Non-pigmented ciliary epithelial cell (primary cell): ENCODE measurements at regions not wholly inside any gene's neighbourhood (a gene's known extent, or its start where the extent isn't known, plus 50 kb on each side); places are given as distances from the start of the nearest gene placed in this dataset.
A peak's percentile ranks its signal among the peaks of the same experiment; 100 is the strongest.
"Not testable (repeated sequence)": the region's sequence is repeated elsewhere in the genome, so short reads cannot be mapped to it uniquely, and the experiment has no call there.

Source experiments
- DNase-seq: peaks from one replicate; pipeline ENCODE4 v3.0.0-alpha.2; 2010; ENCODE audit warnings: low read depth

DNA sequence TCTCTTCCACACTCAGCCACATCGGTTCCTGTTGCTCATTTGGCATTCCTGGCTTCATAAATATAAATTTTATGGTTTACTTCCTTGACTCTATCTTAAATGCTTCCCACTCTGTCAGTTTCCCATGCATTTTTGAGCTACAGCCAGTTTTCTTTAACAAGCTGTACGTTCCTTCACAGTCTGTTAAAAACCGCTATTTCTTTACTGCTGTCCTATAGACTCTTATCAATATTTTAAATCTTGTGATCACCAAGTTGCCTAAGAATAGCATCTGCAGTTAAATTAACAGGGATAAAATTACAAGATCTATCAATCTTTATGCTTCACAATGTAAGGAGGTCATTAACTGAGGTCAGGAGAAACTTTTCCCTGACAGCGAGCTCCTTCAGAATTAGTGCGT is 103.1 kb upstream of the RHOBTB1 start:
- no peak for DNase-seq

DNA sequence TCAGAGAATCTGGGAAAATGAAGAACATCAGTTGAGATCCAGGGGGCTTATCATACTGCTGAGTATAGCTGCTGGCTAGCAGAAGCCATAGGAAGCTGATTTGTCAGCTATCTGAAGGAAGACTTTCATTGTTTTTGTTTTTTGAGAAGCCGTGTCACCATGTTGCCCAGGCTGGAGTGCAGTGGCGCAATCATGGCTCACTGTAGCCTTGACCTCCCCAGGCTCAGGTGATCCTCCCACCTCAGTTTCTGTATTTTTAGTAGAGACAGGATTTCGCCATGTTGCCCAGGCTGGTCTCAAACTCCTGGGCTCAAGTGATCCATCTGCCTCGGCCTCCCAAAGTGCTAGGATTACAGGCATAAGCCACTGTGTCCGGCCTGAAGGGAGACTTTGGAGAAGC is 101.5 kb upstream of the RHOBTB1 start:
- not testable (repeated sequence) for DNase-seq

DNA sequence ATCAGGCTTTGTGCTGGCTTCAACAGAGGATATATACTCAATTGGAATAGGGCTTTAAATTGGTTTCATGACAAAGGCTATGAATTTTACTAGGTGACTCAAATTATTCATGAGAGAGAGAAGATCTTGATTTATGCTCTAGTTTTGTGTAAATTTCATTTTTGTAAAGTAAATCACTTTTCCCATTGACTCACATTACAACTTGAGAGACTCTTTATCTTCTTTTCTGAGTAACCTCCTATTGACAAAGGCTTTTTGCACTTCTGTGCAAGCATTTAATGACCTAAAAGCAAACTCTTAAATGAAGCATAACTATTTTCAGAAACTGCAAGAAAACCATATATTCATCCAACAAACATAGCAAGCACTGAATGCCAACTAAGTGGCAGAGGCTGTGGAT is 98.5 kb upstream of the RHOBTB1 start:
- no peak for DNase-seq

DNA sequence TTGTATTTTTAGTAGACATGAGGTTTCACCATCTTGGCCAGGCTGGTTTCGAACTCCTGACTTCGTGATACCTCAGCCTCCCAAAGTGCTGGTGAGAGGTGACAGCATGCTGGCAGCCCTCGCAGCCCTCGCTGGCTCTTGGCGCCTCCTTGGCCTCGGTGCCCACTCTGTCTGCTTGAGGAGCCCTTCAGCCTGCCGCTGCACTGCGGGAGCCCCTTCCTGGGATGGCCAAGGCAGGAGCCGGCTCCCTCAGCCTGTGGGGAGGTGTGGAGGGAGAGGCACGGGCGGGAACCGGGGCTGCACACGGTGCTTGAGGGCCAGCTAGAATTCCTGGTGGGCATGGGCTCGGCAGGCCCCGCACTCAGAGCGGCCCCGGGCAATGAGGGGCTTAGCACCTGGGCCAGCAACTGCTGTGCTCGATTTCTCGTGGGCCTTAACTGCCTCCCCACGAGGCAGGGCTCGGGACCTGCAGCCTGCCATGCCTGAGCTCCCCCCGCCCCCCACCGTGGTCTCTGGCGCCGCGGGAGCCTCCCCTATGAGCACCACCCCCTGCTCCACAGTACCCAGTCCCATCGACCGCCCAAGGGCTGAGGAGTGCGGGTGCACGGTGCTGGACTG is 96.5 kb upstream of the RHOBTB1 start:
- DNase-seq, result no peak

DNA sequence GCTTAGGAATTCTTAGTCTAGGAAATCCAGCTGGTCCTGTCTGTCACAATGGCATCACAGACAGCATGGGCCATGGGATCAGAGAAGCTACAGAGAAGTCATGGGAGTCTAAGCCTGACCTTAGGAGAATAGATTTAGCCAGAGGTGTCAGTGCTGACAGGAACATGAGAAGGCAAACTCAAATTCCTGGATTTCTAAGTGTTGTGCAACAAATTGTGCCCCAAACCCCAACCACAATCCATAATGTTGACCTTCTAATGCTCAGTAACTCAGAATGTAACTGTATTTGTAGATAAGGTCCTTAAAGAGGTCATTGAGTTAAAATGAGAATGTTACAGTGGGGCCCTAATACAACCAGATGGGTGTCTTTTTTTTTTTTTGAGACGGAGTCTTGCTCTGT is 95.9 kb upstream of the RHOBTB1 start:
- DNase-seq, result no peak

DNA sequence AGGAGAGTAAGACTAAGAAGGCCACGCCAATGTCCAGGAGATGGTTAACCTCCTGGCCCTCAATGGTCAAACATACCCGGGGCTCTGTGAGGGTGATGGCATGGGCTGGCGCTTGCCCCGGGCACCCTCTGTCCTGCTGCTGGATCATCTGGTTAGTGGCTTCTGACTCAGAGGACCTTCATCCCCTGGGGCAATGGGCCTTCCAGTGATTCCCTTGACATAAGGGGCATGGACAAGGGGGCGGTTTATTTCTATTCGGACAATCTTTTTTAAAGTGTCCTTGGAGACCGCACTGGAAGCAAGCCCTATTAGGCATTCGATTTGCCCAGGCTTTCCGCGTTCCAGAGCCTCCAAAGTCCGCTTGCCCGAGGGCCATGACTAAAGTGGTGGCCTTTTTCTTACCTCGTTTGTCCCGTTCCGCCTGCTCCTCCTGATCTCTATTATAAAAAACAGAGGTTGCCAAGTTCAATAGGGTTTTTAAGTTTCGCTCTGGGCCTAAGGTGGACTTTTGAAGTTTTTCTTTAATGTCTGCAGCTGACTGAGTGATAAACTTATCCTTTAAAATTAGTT is 93.4 kb upstream of the RHOBTB1 start:
- DNase-seq, result not testable (repeated sequence)

DNA sequence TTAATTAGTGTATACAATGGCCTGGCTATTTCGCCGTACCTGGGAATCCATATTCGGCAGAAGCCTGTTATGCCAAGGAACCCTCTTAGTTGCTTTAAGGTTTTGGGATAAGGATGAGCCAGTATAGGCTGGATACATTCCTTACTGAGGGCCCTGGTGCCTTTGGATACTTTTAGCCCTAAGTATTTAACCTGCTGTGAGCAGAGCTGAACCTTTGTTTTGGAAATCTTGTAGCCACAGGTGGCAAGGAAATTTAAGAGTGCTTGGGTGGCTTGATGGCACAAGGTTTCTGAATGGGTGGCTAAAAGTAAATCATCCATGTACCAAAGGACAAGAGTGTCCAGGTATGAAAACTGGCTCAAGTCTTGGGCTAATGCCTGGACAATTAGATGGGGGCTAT is 92.2 kb upstream of the RHOBTB1 start:
- not testable (repeated sequence) for DNase-seq

DNA sequence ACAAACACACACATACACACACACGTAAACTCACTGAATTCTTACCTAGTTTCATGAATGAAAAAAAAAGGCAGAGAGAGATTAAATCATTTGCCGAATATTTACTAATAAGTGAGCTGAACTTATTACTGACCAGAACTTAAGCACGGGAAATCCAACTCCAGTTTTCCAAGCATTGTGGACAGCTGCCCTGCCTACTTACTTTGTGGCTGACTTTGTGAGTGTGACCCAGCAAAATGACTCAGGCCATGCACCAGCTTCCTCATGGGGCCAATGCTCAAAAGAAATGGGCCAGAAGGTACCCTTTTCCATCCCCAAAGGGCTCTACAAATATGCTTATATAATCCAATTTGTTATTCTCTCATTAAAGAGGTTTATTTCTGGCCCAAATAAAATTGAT is 87.4 kb upstream of the RHOBTB1 start:
- DNase-seq, result no peak

DNA sequence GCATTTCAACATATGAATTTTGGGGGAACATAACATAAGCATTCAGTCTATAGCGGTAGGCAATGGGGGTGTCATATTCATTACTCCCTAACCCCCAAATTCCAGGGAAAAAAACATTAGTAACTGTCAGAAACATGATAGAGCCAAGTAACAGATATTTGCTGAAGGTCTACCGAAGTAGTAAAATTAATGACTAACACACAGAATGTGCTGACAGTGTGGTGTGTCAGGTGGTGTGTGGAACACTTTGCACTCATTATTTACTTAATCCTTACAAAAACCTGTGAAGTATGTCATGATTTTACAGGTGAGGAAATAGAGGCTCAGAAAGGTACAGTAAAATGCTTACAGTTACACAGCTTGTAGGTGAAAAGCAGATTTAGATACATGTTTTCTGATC is 85.4 kb upstream of the RHOBTB1 start:
- no peak for DNase-seq

DNA sequence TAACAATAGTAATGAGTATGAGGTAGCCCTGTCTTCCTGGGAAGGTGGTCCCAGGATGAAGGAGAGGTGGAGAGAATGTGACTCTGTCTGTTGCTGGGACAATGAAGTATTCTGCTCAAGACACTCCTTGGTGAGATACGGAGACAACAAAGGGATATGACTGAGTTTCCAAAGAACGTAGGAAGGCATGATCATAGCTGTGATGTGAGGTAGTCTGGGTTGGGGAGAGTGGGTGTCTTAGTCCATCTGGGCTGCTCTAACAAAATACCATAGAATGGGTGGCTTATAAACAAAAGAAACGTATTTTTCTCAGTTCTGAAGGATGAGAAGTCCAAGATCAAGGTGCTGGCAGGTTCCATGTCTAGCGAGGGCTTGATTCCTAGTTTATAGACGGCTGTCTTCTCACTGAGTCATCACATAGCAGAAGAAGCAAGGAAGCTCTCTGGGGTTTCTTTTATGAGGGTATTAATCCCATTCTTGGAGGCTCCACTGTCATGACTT is 84.9 kb upstream of the RHOBTB1 start:
- peak; percentile 85 for DNase-seq

DNA sequence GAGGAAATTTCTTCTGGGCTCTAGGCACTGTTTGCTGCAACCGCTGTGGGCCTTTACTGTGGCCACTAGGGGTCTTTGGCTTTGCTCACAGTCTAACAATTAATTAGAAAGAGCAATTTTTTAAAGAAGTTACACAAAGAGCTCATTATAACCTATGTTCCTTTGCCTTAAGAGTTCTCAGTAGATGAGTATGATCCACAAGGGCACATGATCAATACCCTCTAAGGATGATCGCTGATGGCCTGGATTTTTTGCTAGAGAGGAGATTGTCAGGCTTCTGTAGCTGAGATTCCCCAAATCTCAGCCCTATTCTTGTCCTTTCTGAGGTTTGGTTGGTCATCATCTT is 80.8 kb upstream of the RHOBTB1 start:
- DNase-seq, result no peak

DNA sequence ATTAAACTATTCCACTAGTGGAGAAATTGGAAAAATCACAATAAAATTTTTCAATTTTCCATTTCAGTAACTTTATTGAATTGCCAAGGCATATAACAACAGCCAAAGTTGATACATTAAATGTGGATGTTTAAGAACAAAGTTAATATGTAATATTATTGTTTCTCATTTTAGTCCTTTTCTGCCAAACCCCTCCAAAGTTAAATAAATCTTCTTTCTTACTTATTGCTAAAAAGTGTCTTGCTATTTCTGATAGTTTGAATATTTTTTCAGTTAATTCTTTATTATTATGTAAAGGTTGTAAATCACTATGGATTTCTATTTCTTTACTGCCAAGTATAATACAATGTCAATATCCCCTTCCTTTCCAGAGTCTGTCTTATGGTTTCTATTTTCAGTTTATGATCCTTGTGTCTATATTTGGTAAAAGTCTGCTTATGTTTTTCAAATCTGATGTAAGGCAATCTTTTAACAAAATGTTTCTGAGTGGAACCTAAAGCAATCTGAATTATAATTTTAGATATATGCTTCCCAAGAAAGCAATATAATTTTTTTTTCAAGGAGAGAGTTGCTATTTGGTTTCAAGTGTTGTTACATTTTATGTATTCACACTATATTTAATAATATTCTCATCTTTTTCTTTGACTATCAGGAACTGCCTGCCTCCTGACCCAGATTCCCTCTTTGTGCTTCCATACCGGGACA is 80.3 kb upstream of the RHOBTB1 start:
- no peak for DNase-seq

DNA sequence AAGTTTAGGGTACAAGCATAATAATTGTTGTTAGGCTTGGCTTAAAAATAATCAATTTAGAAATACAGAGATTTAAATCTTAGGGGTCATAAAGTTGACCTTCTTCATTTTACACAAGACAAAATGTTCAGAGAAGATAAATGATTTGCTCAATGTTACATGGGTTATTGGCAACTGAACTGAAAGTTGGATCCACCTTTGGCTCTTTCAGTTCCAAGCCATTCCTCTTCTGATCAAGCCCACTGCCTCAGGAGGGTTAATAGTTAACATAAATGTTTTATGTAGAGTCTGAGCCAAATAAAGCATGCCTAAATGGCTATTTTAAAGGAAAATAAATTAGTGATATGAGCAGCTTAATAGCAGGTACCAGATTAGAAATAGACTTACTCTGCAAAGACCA is 79.1 kb upstream of the RHOBTB1 start:
- no peak for DNase-seq

DNA sequence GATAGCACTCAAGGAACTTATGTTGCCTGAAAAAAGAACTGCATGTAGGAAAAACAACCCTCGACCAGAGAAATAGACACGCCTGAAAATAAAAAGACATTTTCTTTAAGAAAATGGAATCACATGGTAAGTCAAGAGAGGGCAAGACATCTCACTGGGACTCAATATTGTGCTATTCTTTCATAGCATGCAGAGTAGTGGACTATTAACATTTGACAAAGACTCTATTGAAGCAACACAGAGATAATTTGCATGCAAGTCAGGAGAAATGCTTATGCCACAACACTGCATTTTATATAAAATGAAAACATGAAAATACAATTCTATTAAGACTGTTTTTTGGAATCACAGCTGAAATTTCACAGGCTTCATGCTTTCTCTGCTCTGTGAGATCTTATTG is 77.9 kb upstream of the RHOBTB1 start:
- no peak for DNase-seq

DNA sequence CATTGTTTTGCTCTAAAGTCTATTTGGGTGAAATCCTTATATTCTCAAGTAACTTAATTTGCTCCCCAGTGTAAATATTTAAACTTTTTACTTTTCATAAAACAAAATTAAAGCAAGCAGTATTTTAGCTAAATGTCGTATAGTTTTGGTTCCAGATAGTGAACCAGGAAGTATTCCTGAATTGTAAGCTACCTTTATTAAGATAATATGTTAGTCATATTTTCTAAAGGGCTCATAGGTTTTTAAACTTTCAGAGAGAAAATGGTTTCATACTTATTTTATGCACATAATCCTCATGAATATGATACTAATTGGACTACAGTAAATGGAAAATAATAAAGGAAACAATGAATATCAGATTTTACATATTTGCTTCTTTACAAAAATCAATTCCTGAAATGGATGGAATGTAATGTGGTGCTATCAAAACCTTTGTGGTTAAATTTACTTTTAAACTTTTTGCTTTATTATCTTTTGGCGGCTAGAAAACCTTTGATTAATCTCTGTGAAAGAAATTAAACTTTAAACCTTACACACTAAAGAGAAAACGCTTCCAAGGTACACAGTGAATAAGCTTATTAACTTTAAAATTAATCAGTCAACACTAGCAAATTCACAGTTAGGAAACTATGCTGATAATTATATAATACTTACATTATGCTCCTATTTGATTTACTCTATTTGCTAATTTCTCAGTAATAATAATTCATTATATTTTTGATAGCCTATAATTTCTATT is 76.6 kb upstream of the RHOBTB1 start:
- no peak for DNase-seq

DNA sequence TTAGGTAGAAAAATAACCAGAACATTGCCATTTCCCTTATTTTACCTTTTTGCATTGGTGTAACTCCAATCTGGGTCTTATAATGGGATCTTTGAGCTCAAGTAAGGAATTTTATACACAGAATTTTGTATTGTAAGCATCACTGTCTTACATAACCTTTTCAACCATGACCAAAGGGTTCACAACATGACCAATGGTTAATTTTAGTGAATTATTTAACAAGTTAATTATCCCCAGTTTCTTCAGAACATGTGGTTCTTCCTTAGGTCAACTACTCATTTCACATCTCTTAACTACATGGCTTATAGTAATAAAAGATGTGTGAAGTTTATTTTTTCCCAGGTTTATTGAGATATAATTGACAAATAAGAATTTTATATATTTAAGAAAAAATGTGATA is 74.2 kb upstream of the RHOBTB1 start:
- no peak for DNase-seq

DNA sequence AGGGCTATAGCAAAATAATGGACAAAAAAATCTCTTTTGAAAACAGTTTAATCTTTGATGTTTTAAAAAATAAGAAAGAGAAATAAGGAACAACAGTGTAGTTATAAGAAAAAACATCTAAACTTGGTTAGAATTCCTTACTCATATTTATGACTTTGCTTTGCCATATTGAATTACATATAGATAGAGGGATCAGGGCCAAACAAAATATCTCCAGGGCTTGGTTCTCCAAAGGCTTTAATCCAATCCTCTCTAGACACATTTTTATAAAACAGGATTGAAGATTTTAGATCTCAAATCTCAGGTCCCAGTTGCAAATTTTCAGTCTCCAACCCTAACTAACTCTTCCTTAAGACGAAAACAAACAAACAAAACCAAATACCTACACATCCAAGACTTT is 72.6 kb upstream of the RHOBTB1 start:
- DNase-seq, result no peak

DNA sequence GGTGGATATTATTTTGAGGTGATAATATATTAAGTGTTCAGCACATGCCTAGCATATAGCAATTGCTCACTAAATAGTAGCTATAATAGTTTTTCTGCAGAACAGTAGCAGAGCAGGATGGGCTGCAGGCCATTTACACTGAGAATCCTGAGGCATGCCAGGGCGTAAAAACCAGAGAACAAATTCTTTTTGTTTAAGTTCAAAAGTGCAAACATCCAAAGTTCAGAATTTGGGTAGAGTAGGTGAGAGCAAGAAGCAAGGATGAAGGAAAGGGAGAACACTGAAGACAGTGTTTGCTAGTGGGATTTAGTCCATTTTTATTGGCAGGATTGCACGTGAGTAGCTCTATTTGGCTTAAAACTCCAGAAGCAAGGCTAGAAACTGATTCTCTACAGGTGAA is 72.0 kb upstream of the RHOBTB1 start:
- no peak for DNase-seq

DNA sequence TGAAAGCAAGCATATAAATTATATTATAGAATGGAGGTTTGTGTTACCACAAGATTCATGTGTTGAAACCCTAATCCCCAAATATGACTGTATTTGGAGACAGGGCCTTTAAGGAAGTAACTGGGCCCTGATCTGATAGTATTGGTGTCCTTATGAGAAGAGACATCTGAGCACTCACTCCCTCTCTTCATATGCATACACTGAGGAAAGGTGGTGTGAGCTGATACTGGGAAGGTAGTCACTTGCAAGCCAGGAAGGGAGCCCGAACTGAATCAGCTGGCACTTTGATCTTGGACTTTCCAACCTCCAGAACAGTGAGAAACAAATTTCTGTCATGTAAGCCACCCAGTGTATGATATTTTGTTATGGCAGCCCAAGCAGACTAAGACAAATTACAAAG is 66.9 kb upstream of the RHOBTB1 start:
- DNase-seq, result no peak

DNA sequence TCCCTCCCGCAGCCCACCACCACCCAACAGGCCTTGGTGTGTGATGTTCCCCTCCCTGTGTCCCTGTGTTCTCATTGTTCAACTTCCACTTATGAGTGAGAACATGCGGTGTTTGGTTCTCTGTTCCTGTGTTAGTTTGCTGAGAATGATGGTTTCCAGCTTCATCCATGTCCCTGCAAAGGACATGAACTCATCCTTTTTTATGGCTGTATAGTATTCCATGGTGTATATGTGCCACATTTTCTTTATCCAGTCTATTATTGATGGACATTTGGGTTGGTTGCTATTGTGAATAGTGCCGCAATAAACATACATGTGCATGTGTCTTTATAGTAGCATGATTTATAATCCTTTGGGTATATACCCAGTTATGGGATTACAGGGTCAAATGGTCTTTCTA is 59.1 kb upstream of the RHOBTB1 start:
- DNase-seq, result not testable (repeated sequence)

DNA sequence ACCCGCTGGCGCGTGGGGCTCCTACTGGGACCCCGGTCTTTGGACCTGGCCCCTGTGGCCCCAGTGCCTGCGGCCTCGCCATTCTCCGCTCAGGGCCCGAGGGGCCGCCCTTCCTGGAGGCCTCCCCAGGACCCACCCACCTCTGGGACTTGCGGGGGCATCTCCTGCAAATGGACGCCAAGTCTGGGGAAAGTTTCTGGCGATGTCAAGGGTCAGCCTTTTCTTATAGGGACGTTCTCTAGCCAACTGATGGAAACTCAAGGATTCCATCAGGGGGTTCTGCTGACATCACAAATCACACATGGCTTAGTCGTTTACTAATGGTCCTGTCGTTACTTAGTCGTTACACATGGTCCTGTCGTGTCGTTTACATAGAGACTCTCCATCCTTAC is 57.7 kb upstream of the RHOBTB1 start:
- DNase-seq, result no peak

DNA sequence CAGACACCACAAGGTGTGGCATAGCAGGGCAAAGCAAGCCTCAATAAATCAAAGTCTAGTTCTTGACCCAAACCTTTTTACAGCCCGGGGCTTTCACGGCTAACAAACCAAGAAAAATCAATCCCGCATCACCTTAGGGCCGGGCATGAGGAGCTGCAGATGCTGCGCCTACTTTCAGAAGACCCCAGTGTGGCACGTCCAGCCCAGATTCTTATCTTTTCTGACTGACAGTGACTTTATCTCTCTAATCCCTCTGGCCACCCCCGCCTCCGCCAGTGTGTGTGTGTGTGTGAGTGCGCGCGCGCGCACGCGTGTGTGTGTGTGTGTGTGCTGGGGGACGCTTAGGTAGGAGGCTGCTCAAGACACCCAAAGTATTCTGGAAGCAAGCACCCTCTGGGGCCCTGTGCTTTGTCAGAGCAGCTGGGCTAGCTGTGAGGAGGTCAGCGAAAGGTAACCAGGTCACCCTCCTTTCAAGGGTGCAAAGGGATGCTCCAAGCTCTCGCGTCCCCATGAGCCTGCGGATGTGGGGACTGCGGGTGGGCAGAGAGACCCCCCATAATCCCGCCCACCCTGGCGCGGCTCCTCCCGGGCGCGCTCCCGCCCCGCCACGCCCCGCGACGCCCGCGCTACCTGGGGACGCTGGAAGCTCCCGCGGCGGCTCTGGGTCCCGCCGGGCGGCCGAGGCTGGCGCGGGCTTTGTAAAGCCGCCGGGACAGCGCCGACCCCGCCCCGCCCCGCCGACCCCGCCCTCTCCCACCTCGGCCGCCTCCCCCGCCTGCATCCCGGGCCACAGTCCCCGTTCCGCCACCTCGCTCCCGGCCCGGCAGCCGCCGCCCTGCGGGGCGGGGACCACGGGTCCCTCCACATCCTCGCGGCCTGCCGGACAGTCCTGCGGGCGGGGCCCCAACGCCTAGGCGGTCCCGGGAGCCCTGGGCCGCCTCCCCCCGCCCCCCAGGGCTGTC is 57.1 kb upstream of the RHOBTB1 start:
- DNase-seq, result no peak
